ENCODE measurements at regions not wholly inside any gene's neighbourhood (a gene's known extent, or its start where the extent isn't known, plus 50 kb on each side); places are given as distances from the start of the nearest gene placed in this dataset.
"Not testable (repeated sequence)": the region's sequence is repeated elsewhere in the genome, so short reads cannot be mapped to it uniquely, and the experiment has no call there.

GRCh38 chr9:85302938-85303756 is 438.6 kb downstream of the AGTPBP1 start:
- no peak overlapping the region for H3K4me3 Mint-ChIP-seq (ENCODE audit: low read depth)
- H3K27me3 Mint-ChIP-seq = peaks cover 9% of the 10 kb centered on the region
- no peaks in the 10 kb centered on the region for H3K36me3 Mint-ChIP-seq (ENCODE audit: insufficient read depth)
- H3K27ac Mint-ChIP-seq = no peak overlapping the region
- no peak for DNase-seq (ENCODE audit: low spot score, unreplicated experiment)
- TF ChIP-seq, protein P1, sequence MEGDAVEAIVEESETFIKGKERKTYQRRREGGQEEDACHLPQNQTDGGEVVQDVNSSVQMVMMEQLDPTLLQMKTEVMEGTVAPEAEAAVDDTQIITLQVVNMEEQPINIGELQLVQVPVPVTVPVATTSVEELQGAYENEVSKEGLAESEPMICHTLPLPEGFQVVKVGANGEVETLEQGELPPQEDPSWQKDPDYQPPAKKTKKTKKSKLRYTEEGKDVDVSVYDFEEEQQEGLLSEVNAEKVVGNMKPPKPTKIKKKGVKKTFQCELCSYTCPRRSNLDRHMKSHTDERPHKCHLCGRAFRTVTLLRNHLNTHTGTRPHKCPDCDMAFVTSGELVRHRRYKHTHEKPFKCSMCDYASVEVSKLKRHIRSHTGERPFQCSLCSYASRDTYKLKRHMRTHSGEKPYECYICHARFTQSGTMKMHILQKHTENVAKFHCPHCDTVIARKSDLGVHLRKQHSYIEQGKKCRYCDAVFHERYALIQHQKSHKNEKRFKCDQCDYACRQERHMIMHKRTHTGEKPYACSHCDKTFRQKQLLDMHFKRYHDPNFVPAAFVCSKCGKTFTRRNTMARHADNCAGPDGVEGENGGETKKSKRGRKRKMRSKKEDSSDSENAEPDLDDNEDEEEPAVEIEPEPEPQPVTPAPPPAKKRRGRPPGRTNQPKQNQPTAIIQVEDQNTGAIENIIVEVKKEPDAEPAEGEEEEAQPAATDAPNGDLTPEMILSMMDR (IDR thresholded peaks at IDR 0.05; ENCODE audit: unreplicated experiment) = no peak
- no peaks in the 10 kb centered on the region for H3K4me1 Mint-ChIP-seq (ENCODE audit: low read depth)
- no peaks in the 10 kb centered on the region for H3K9me3 Mint-ChIP-seq (ENCODE audit: low read depth)

DNA sequence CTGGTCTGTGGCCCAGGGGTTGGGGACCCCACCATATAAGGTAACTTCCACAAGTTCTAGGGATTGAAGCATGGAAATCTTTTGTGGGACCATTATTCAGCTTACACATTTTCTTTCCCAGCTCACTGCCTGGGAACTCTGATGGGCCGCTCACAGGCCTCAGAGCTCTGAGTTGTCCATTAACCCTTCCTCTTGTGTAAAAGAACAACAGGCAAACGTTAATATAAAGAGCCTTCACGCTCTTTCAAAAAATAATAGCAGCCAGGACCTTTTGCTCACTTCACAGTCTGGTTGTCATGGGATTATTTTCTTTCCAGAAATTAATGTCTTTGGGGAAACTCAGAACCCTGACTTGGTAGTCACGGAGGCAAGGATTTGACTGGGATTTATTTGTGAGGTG is 443.3 kb downstream of the AGTPBP1 start:
- TF ChIP-seq, protein P1 (IDR thresholded peaks at IDR 0.05; ENCODE audit: unreplicated experiment) = no peak
- H3K4me3 Mint-ChIP-seq (ENCODE audit: low read depth) = no peak overlapping the region

GRCh38 chr9:85295244-85295643 is 446.5 kb downstream of the AGTPBP1 start:
- H3K36me3 Mint-ChIP-seq (ENCODE audit: insufficient read depth); H3K4me1 Mint-ChIP-seq (ENCODE audit: low read depth); DNase-seq (ENCODE audit: low spot score, unreplicated experiment); H3K4me3 Mint-ChIP-seq (ENCODE audit: low read depth); H3K9me3 Mint-ChIP-seq (ENCODE audit: low read depth); H3K27ac Mint-ChIP-seq; H3K27me3 Mint-ChIP-seq: not testable (repeated sequence)

More for the DNA sequence above, 443.3 kb downstream of the AGTPBP1 start:
- Mint-ChIP-seq H3K36me3 (ENCODE audit: insufficient read depth) (no peaks in the 10 kb centered on the region), H3K4me1 (ENCODE audit: low read depth) (no peaks in the 10 kb centered on the region), H3K9me3 (ENCODE audit: low read depth) (peaks cover 3% of the 10 kb centered on the region), H3K27me3 (peaks cover 9% of the 10 kb centered on the region), H3K27ac (no peak overlapping the region)
- DNase-seq (ENCODE audit: low spot score, unreplicated experiment) = no peak

GRCh38 chr9:85292261-85292660 is 449.5 kb downstream of the AGTPBP1 start:
- TF ChIP-seq, protein P1 (IDR thresholded peaks at IDR 0.05; ENCODE audit: unreplicated experiment) = no peak
- peaks cover 1% of the 10 kb centered on the region for H3K4me1 Mint-ChIP-seq (ENCODE audit: low read depth)
- peaks cover 6% of the 10 kb centered on the region for H3K9me3 Mint-ChIP-seq (ENCODE audit: low read depth)

DNA sequence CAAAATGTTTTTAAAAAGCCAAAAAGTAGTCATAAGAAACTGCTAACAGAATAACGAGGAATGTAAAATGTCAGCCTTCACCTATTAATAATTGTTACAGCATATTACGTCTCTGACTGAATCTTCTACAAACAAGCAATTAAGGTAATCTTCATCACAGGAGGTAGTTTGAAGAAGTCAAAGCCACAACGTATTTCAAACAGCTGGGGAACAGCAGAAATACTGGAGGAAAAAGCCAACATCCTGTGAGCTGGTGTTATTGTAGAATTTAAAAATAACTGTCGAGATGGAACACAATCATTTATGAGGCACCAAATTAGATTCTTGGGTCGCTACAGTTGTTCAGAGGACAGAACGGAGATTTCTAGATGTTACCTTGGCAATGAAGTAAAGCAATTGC is 450.5 kb downstream of the AGTPBP1 start:
- Mint-ChIP-seq H3K36me3 (ENCODE audit: insufficient read depth) (no peaks in the 10 kb centered on the region), H3K27ac (no peak overlapping the region), H3K4me3 (ENCODE audit: low read depth) (no peak overlapping the region), H3K27me3 (no peaks in the 10 kb centered on the region), H3K9me3 (ENCODE audit: low read depth) (peaks cover 6% of the 10 kb centered on the region), H3K4me1 (ENCODE audit: low read depth) (peaks cover 1% of the 10 kb centered on the region)
- TF ChIP-seq, protein P1 (IDR thresholded peaks at IDR 0.05; ENCODE audit: unreplicated experiment) = no peak
- no peak for DNase-seq (ENCODE audit: low spot score, unreplicated experiment)

More at GRCh38 chr9:85292261-85292660, 449.5 kb downstream of the AGTPBP1 start:
- DNase-seq (ENCODE audit: low spot score, unreplicated experiment) = no peak
- H3K27me3 Mint-ChIP-seq = no peaks in the 10 kb centered on the region
- no peak overlapping the region for H3K4me3 Mint-ChIP-seq (ENCODE audit: low read depth)
- H3K36me3 Mint-ChIP-seq (ENCODE audit: insufficient read depth) = no peaks in the 10 kb centered on the region
- H3K27ac Mint-ChIP-seq = no peak overlapping the region

DNA sequence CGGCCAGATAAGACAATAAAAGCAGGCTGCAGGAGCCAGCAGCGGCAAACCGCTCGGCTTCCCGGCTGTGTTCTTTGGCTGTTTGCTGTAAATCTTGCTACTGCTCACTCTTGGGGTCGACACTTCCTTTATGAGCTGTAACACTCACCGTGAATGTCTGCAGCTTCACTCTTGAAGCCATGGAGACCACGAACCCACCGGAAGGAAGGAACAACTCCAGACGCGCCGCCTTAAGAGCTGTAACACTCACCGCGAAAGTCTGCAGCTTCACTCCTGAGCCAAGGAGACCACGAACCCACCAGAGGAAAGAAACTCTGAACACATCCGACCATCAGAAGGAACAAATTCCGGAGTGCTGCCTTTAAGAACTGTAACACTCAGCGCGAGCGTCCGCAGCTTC is 451.7 kb downstream of the AGTPBP1 start:
- no peak for DNase-seq (ENCODE audit: low spot score, unreplicated experiment)
- peaks cover 1% of the 10 kb centered on the region for H3K4me1 Mint-ChIP-seq (ENCODE audit: low read depth)
- peaks cover 6% of the 10 kb centered on the region for H3K9me3 Mint-ChIP-seq (ENCODE audit: low read depth)
- no peak overlapping the region for H3K27ac Mint-ChIP-seq
- H3K27me3 Mint-ChIP-seq = no peaks in the 10 kb centered on the region
- TF ChIP-seq, protein P1 (IDR thresholded peaks at IDR 0.05; ENCODE audit: unreplicated experiment) = no peak
- H3K4me3 Mint-ChIP-seq (ENCODE audit: low read depth) = no peak overlapping the region
- H3K36me3 Mint-ChIP-seq (ENCODE audit: insufficient read depth) = no peaks in the 10 kb centered on the region
